ENCODE measurements at regions not wholly inside any gene's neighbourhood (a gene's known extent, or its start where the extent isn't known, plus 50 kb on each side); places are given as distances from the start of the nearest gene placed in this dataset.

GRCh38 chrX:20348139-20348538, 81.4 kb upstream of the RPS6KA3 start:
- Histone ChIP-seq H3K4me2 (ENCODE audit: insufficient read depth, low read length) (no peak overlapping the region), H3K27me3 (ENCODE audit: control insufficient read depth in 2 of 2, insufficient read depth in 2 of 2, low read length in 2 of 2) (no peaks in the 10 kb centered on the region; a peak in 1 of 5 replicates), H3K9me1 (ENCODE audit: control insufficient read depth, insufficient read depth, low read length) (no peaks in the 10 kb centered on the region), H3K4me3 (no peak overlapping the region), H3K9me3 (replicated peaks; ENCODE audit: control insufficient read depth, insufficient read depth, low read depth, low read length) (no peaks in the 10 kb centered on the region), H4K20me1 (replicated peaks; ENCODE audit: control insufficient read depth, insufficient read depth, low read length) (no peaks in the 10 kb centered on the region), H3K79me2 (ENCODE audit: control insufficient read depth, insufficient read depth, low read length) (no peaks in the 10 kb centered on the region), H3K4me1 (replicated peaks in 1 of 2; ENCODE audit: control insufficient read depth in 2 of 2, insufficient read depth in 2 of 2, low read length in 2 of 2) (no peaks in the 10 kb centered on the region), H3K36me3 (ENCODE audit: control insufficient read depth, insufficient read depth, low read length) (no peaks in the 10 kb centered on the region), H2AFZ (ENCODE audit: low read depth, low read length) (no peak overlapping the region), H3K27ac (ENCODE audit: extremely low read depth, low read depth, low read length) (no peak overlapping the region), H3K9ac (ENCODE audit: insufficient read depth in 1 of 2, low read depth in 2 of 2, low read length in 2 of 2) (no peak overlapping the region)
- in situ Hi-C loops (cut with MboI) (no loop called here), intact Hi-C loops (cut with micrococcal nuclease) (no loop called here)
- DNase-seq (ENCODE audit: extremely low read depth in 1 of 4, low spot score in 3 of 4) = no peak
- CTCF ChIA-PET (ENCODE audit: low intra/inter-chr PET ratio) = no interaction called here
- TF ChIP-seq CXXC5 (CRISPR knock-in tag; IDR thresholded peaks at IDR 0.05) (no peak), ZFP91 (CRISPR knock-in tag; IDR thresholded peaks at IDR 0.05) (no peak), CCAR2 (IDR thresholded peaks at IDR 0.05; ENCODE audit: low read depth, low read length) (no peak), SIN3A (IDR thresholded peaks at IDR 0.05; ENCODE audit: borderline replicate concordance in 2 of 2, control insufficient read depth in 1 of 2, low read depth in 2 of 2, low read length in 2 of 2) (no peak), U2AF2 (optimal IDR thresholded peaks at IDR 0.05; ENCODE audit: low read depth, low read length) (no peak), ATF6 (CRISPR knock-in tag; IDR thresholded peaks at IDR 0.05) (no peak), USF1 (CRISPR knock-in tag; IDR thresholded peaks at IDR 0.05) (no peak)
- 6% methylated on average over 4 of the region's 4 CpGs for WGBS (ENCODE audit: insufficient coverage, low coverage, missing lambda C conversion rate)
- FAIRE-seq = no peak
- no peak for ATAC-seq
- BruUV-seq (replicated peaks) = no TSS peak
- POLR2A ChIA-PET = no interaction called here

Measured in K562 (cell line).